ENCODE measurements at regions not wholly inside any gene's neighbourhood (a gene's known extent, or its start where the extent isn't known, plus 50 kb on each side); places are given as distances from the start of the nearest gene placed in this dataset.

GRCh38 chr14:86884498-86884897 is 1108.5 kb downstream of the GALC start:
- TF ChIP-seq, protein P1, sequence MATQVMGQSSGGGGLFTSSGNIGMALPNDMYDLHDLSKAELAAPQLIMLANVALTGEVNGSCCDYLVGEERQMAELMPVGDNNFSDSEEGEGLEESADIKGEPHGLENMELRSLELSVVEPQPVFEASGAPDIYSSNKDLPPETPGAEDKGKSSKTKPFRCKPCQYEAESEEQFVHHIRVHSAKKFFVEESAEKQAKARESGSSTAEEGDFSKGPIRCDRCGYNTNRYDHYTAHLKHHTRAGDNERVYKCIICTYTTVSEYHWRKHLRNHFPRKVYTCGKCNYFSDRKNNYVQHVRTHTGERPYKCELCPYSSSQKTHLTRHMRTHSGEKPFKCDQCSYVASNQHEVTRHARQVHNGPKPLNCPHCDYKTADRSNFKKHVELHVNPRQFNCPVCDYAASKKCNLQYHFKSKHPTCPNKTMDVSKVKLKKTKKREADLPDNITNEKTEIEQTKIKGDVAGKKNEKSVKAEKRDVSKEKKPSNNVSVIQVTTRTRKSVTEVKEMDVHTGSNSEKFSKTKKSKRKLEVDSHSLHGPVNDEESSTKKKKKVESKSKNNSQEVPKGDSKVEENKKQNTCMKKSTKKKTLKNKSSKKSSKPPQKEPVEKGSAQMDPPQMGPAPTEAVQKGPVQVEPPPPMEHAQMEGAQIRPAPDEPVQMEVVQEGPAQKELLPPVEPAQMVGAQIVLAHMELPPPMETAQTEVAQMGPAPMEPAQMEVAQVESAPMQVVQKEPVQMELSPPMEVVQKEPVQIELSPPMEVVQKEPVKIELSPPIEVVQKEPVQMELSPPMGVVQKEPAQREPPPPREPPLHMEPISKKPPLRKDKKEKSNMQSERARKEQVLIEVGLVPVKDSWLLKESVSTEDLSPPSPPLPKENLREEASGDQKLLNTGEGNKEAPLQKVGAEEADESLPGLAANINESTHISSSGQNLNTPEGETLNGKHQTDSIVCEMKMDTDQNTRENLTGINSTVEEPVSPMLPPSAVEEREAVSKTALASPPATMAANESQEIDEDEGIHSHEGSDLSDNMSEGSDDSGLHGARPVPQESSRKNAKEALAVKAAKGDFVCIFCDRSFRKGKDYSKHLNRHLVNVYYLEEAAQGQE (IDR thresholded peaks at IDR 0.05; ENCODE audit: insufficient read depth in 1 of 2, low read depth in 2 of 2, low read length in 2 of 2), result no peak
- TF ChIP-seq POLR2AphosphoS5 (IDR thresholded peaks at IDR 0.05; ENCODE audit: low read depth, low read length) (no peak), SIN3A (IDR thresholded peaks at IDR 0.05; ENCODE audit: borderline replicate concordance, insufficient read depth, low read length) (no peak), TAF1 (IDR thresholded peaks at IDR 0.05; ENCODE audit: borderline replicate concordance, insufficient read depth, low read length) (no peak)

Measured in PFSK-1 (cell line).